ENCODE measurements at regions not wholly inside any gene's neighbourhood (a gene's known extent, or its start where the extent isn't known, plus 50 kb on each side); places are given as distances from the start of the nearest gene placed in this dataset.

GRCh38 chr1:14011132-14011531 is 311.1 kb downstream of the PRDM2 start:
- in situ Hi-C loops (cut with HindIII; ENCODE audit: low sequenced_read_pairs), result no loop called here
- no peak for DNase-seq (ENCODE audit: low read depth, low spot score)
- TF ChIP-seq CTCF (IDR thresholded peaks at IDR 0.05; ENCODE audit: low read depth, low read length), result no peak

GRCh38 chr1:14011888-14012287 is 311.9 kb downstream of the PRDM2 start:
- no peak for TF ChIP-seq CTCF (IDR thresholded peaks at IDR 0.05; ENCODE audit: low read depth, low read length)
- DNase-seq (ENCODE audit: low read depth, low spot score), result no peak
- in situ Hi-C loops (cut with HindIII; ENCODE audit: low sequenced_read_pairs), result no loop called here
- H3K4me3 ChIP-seq (ENCODE audit: low read depth, low read length), result no peak overlapping the region

More at GRCh38 chr1:14011132-14011531, 311.1 kb downstream of the PRDM2 start:
- H3K4me3 ChIP-seq (ENCODE audit: low read depth, low read length), result no peak overlapping the region

GRCh38 chr1:14014929-14015328 is 314.9 kb downstream of the PRDM2 start:
- no peak for TF ChIP-seq CTCF (IDR thresholded peaks at IDR 0.05; ENCODE audit: low read depth, low read length)
- in situ Hi-C loops (cut with HindIII; ENCODE audit: low sequenced_read_pairs), result no loop called here
- DNase-seq (ENCODE audit: low read depth, low spot score), result no peak
- no peak overlapping the region for H3K4me3 ChIP-seq (ENCODE audit: low read depth, low read length)

GRCh38 chr1:14015917-14016316 is 315.9 kb downstream of the PRDM2 start:
- TF ChIP-seq CTCF (IDR thresholded peaks at IDR 0.05; ENCODE audit: low read depth, low read length), result no peak
- in situ Hi-C loops (cut with HindIII; ENCODE audit: low sequenced_read_pairs), result no loop called here
- no peak overlapping the region for H3K4me3 ChIP-seq (ENCODE audit: low read depth, low read length)
- DNase-seq (ENCODE audit: low read depth, low spot score), result no peak

GRCh38 chr1:14017531-14017961 is 317.6 kb downstream of the PRDM2 start:
- in situ Hi-C loops (cut with HindIII; ENCODE audit: low sequenced_read_pairs), result no loop called here
- H3K4me3 ChIP-seq (ENCODE audit: low read depth, low read length), result no peak overlapping the region
- no peak for TF ChIP-seq CTCF (IDR thresholded peaks at IDR 0.05; ENCODE audit: low read depth, low read length)
- DNase-seq (ENCODE audit: low read depth, low spot score), result no peak

GRCh38 chr1:14019461-14019860 is 319.5 kb downstream of the PRDM2 start:
- no peak overlapping the region for H3K4me3 ChIP-seq (ENCODE audit: low read depth, low read length)
- in situ Hi-C loops (cut with HindIII; ENCODE audit: low sequenced_read_pairs), result no loop called here
- no peak for DNase-seq (ENCODE audit: low read depth, low spot score)
- no peak for TF ChIP-seq CTCF (IDR thresholded peaks at IDR 0.05; ENCODE audit: low read depth, low read length)

GRCh38 chr1:14020006-14020405 is 320.0 kb downstream of the PRDM2 start:
- no peak for DNase-seq (ENCODE audit: low read depth, low spot score)
- H3K4me3 ChIP-seq (ENCODE audit: low read depth, low read length), result no peak overlapping the region
- TF ChIP-seq CTCF (IDR thresholded peaks at IDR 0.05; ENCODE audit: low read depth, low read length), result no peak
- in situ Hi-C loops (cut with HindIII; ENCODE audit: low sequenced_read_pairs), result no loop called here

Measured in astrocyte of the spinal cord (primary cell).